NK-92 treated with Interleukin-12 subunit alpha and Interleukin-12 subunit beta, amount 100 ng/mL, for 24 hours (cell line): ENCODE measurements at regions not wholly inside any gene's neighbourhood (a gene's known extent, or its start where the extent isn't known, plus 50 kb on each side); places are given as distances from the start of the nearest gene placed in this dataset.

Experiments used
- DNase-seq: peaks from one replicate; lab custom pipeline; 2025; lab: John Stamatoyannopoulos, UW

- DNase-seq, result no peak
Observed at GRCh38 chr2:12970861-12971260, 254.1 kb downstream of the TRIB2 start.

GRCh38 chr2:12971581-12972365, 255.0 kb downstream of the TRIB2 start:
- DNase-seq, result no peak

GRCh38 chr2:12978066-12978835, 261.5 kb downstream of the TRIB2 start:
- no peak for DNase-seq

- no peak for DNase-seq
Observed at GRCh38 chr2:12979066-12979465, 262.3 kb downstream of the TRIB2 start.

- no peak for DNase-seq
Observed at GRCh38 chr2:12980817-12981216, 264.1 kb downstream of the TRIB2 start.

- DNase-seq, result no peak
Observed at GRCh38 chr2:12982149-12982584, 265.4 kb downstream of the TRIB2 start.

- no peak for DNase-seq
Observed at GRCh38 chr2:12987246-12987645, 270.5 kb downstream of the TRIB2 start.

GRCh38 chr2:12988279-12988678, 271.5 kb downstream of the TRIB2 start:
- no peak for DNase-seq

- DNase-seq, result no peak
Observed at GRCh38 chr2:12990523-12990922, 273.8 kb downstream of the TRIB2 start.

- DNase-seq, result no peak
Observed at GRCh38 chr2:12998685-12999084, 281.9 kb downstream of the TRIB2 start.

- no peak for DNase-seq
Observed at GRCh38 chr2:13000664-13001363, 284.1 kb downstream of the TRIB2 start.

- no peak for DNase-seq
Observed at GRCh38 chr2:13001408-13001807, 284.7 kb downstream of the TRIB2 start.

GRCh38 chr2:13002536-13003331, 286.0 kb downstream of the TRIB2 start:
- DNase-seq, result no peak

GRCh38 chr2:13003500-13003899, 286.8 kb downstream of the TRIB2 start:
- DNase-seq, result no peak

- DNase-seq, result no peak
Observed at GRCh38 chr2:13005048-13005447, 288.3 kb downstream of the TRIB2 start.

- DNase-seq, result no peak
Observed at GRCh38 chr2:13005761-13006335, 289.1 kb downstream of the TRIB2 start.

GRCh38 chr2:13006426-13006825, 289.7 kb downstream of the TRIB2 start:
- DNase-seq, result no peak

GRCh38 chr2:13006829-13007717, 290.3 kb downstream of the TRIB2 start:
- DNase-seq, result no peak

GRCh38 chr2:13009027-13009642, 292.4 kb downstream of the TRIB2 start:
- no peak for DNase-seq

- no peak for DNase-seq
Observed at GRCh38 chr2:13010283-13010682, 293.5 kb downstream of the TRIB2 start.
